Transverse colon (tissue), 3 donors: ENCODE measurements at regions not wholly inside any gene's neighbourhood (a gene's known extent, or its start where the extent isn't known, plus 50 kb on each side); places are given as distances from the start of the nearest gene placed in this dataset.

Experiments used
- CTCF ChIP-seq, 5 experiments: fragments of 200-600 bp in 3 of 5; fragments of 450-650 bp in 2 of 5; sonication (generic) in 3 of 5; IDR thresholded peaks; 1 replicate in 2 of 5; 2 replicates in 3 of 5; pipeline ENCODE4 v1.5.1; 2016 to 2017; ENCODE audit warnings: antibody characterized with exemption in 5 of 5, inconsistent platforms in 3 of 5, mild to moderate bottlenecking in 2 of 5, moderate library complexity in 1 of 5
- EP300 ChIP-seq: sonication (generic); formaldehyde crosslinking; IDR thresholded peaks from one replicate; pipeline ENCODE4 v1.6.1; 2017; ENCODE audit warnings: antibody characterized with exemption, low read depth
- POLR2A ChIP-seq: fragments of 450-650 bp; IDR thresholded peaks from one replicate; pipeline ENCODE4 v1.6.1; 2016; ENCODE audit warnings: antibody characterized with exemption, mild to moderate bottlenecking, moderate library complexity

GRCh38 chr14:80101835-80102234 lies 109.5 kb downstream of the DIO2 start:
- TF ChIP-seq CTCF (IDR thresholded peaks at IDR 0.05), result no peak
- TF ChIP-seq POLR2A, result no peak
- no peak for TF ChIP-seq EP300
